Activated naive CD4-positive, alpha-beta T cell treated with anti-CD3 and anti-CD28 coated beads for 36 hours (primary cell): ENCODE measurements at regions not wholly inside any gene's neighbourhood (a gene's known extent, or its start where the extent isn't known, plus 50 kb on each side); places are given as distances from the start of the nearest gene placed in this dataset.

Experiments
- CTCF ChIA-PET: fragments of 350-600 bp; sonication (Branson Sonifier 250); formaldehyde crosslinking; loops from one replicate; lab custom pipeline; 2021; ENCODE audit warnings: antibody characterized with exemption; lab: Charles Lee
- DNase-seq: peaks from one replicate; pipeline ENCODE4 v3.0.0-alpha.2; 2020
- H3K27ac Mint-ChIP-seq: one replicate; pipeline ENCODE4 v1.8.0; 2021; ENCODE audit warnings: mild to moderate bottlenecking, mixed read lengths
- H3K27me3 Mint-ChIP-seq: one replicate; pipeline ENCODE4 v1.8.0; 2021; ENCODE audit warnings: low read depth, mixed read lengths
- H3K36me3 Mint-ChIP-seq: one replicate; pipeline ENCODE4 v1.8.0; 2021; ENCODE audit warnings: low read depth, mixed read lengths
- H3K4me1 Mint-ChIP-seq: one replicate; pipeline ENCODE4 v1.8.0; 2021; ENCODE audit warnings: low read depth, mixed read lengths
- H3K4me3 Mint-ChIP-seq: one replicate; pipeline ENCODE4 v1.8.0; 2021; ENCODE audit warnings: mild to moderate bottlenecking, moderate library complexity, mixed read lengths
- H3K9me3 Mint-ChIP-seq: one replicate; pipeline ENCODE4 v1.8.0; 2021; ENCODE audit warnings: mixed read lengths
- intact Hi-C: fragments of 100-400 bp; cut with micrococcal nuclease; formaldehyde crosslinking; loops from one replicate; pipeline ENCODE4 v1.15.1; 2023

- no peaks in the 10 kb centered on the region for H3K9me3 Mint-ChIP-seq
- no peak overlapping the region for H3K4me3 Mint-ChIP-seq
- no peak for DNase-seq
- CTCF ChIA-PET: no interaction called here
- intact Hi-C loops: no loop called here
- peaks cover 8% of the 10 kb centered on the region for H3K27me3 Mint-ChIP-seq
- no peak overlapping the region for H3K27ac Mint-ChIP-seq
- no peaks in the 10 kb centered on the region for H3K4me1 Mint-ChIP-seq
- no peaks in the 10 kb centered on the region for H3K36me3 Mint-ChIP-seq
Observed at GRCh38 chr9:85392260-85392659, 349.5 kb downstream of the AGTPBP1 start.

- intact Hi-C loops: no loop called here
- no peaks in the 10 kb centered on the region for H3K27me3 Mint-ChIP-seq
- H3K4me1 Mint-ChIP-seq: no peaks in the 10 kb centered on the region
- no peak for DNase-seq
- H3K4me3 Mint-ChIP-seq: no peak overlapping the region
- CTCF ChIA-PET: no interaction called here
- no peaks in the 10 kb centered on the region for H3K36me3 Mint-ChIP-seq
- no peak overlapping the region for H3K27ac Mint-ChIP-seq
- H3K9me3 Mint-ChIP-seq: no peaks in the 10 kb centered on the region
Observed at GRCh38 chr9:85377731-85378289, 363.9 kb downstream of the AGTPBP1 start.

GRCh38 chr9:85368781-85369180 lies 373.0 kb downstream of the AGTPBP1 start:
- Mint-ChIP-seq H3K27ac (no peak overlapping the region), H3K36me3 (no peaks in the 10 kb centered on the region), H3K9me3 (no peaks in the 10 kb centered on the region), H3K4me3 (no peak overlapping the region), H3K27me3 (peaks cover 7% of the 10 kb centered on the region), H3K4me1 (no peaks in the 10 kb centered on the region)
- DNase-seq: no peak
- intact Hi-C loops: no loop called here
- CTCF ChIA-PET: no interaction called here

GRCh38 chr9:85359161-85359560 lies 382.6 kb downstream of the AGTPBP1 start:
- Mint-ChIP-seq H3K27me3 (peaks cover 2% of the 10 kb centered on the region), H3K27ac (no peak overlapping the region), H3K9me3 (no peaks in the 10 kb centered on the region), H3K36me3 (no peaks in the 10 kb centered on the region), H3K4me1 (no peaks in the 10 kb centered on the region), H3K4me3 (no peak overlapping the region)
- no peak for DNase-seq
- intact Hi-C loops: no loop called here
- CTCF ChIA-PET: no interaction called here

GRCh38 chr9:85349046-85349445 lies 392.7 kb downstream of the AGTPBP1 start:
- DNase-seq: no peak
- Mint-ChIP-seq H3K9me3 (no peaks in the 10 kb centered on the region), H3K4me3 (no peak overlapping the region), H3K4me1 (no peaks in the 10 kb centered on the region), H3K27ac (no peak overlapping the region), H3K36me3 (no peaks in the 10 kb centered on the region), H3K27me3 (no peaks in the 10 kb centered on the region)
- intact Hi-C loops: no loop called here
- CTCF ChIA-PET: no interaction called here

GRCh38 chr9:85347541-85347940 lies 394.2 kb downstream of the AGTPBP1 start:
- Mint-ChIP-seq H3K9me3 (no peaks in the 10 kb centered on the region), H3K27me3 (peaks cover 9% of the 10 kb centered on the region), H3K4me3 (no peak overlapping the region), H3K27ac (no peak overlapping the region), H3K36me3 (no peaks in the 10 kb centered on the region), H3K4me1 (no peaks in the 10 kb centered on the region)
- CTCF ChIA-PET: no interaction called here
- intact Hi-C loops: no loop called here
- DNase-seq: no peak

- Mint-ChIP-seq H3K27me3 (peaks cover 12% of the 10 kb centered on the region), H3K36me3 (no peaks in the 10 kb centered on the region), H3K4me1 (no peaks in the 10 kb centered on the region), H3K9me3 (no peaks in the 10 kb centered on the region), H3K4me3 (no peak overlapping the region), H3K27ac (no peak overlapping the region)
- DNase-seq: no peak
- CTCF ChIA-PET: no interaction called here
- intact Hi-C loops: no loop called here
Observed at GRCh38 chr9:85344901-85345300, 396.9 kb downstream of the AGTPBP1 start.

- Mint-ChIP-seq H3K36me3 (no peaks in the 10 kb centered on the region), H3K4me3 (no peak overlapping the region), H3K27me3 (peaks cover 14% of the 10 kb centered on the region), H3K4me1 (no peaks in the 10 kb centered on the region), H3K27ac (no peak overlapping the region), H3K9me3 (no peaks in the 10 kb centered on the region)
- CTCF ChIA-PET: no interaction called here
- DNase-seq: no peak
- intact Hi-C loops: no loop called here
Observed at GRCh38 chr9:85339338-85339737, 402.4 kb downstream of the AGTPBP1 start.

GRCh38 chr9:85334228-85334627 lies 407.5 kb downstream of the AGTPBP1 start:
- DNase-seq: no peak
- Mint-ChIP-seq H3K4me3 (no peak overlapping the region), H3K4me1 (no peaks in the 10 kb centered on the region), H3K27ac (no peak overlapping the region), H3K9me3 (no peaks in the 10 kb centered on the region), H3K27me3 (no peaks in the 10 kb centered on the region), H3K36me3 (no peaks in the 10 kb centered on the region)
- intact Hi-C loops: no loop called here
- CTCF ChIA-PET: no interaction called here

GRCh38 chr9:85332487-85332886 lies 409.3 kb downstream of the AGTPBP1 start:
- intact Hi-C loops: no loop called here
- H3K36me3 Mint-ChIP-seq: no peaks in the 10 kb centered on the region
- H3K27ac Mint-ChIP-seq: no peak overlapping the region
- H3K9me3 Mint-ChIP-seq: no peaks in the 10 kb centered on the region
- CTCF ChIA-PET: interaction anchor here (0.6 to 1.5 kb wide), 4 partner anchors 23 to 424 kb away, joined by 3 read pairs; no protein-coding TSS in a partner anchor
- no peak overlapping the region for H3K4me3 Mint-ChIP-seq
- H3K4me1 Mint-ChIP-seq: no peaks in the 10 kb centered on the region
- H3K27me3 Mint-ChIP-seq: no peaks in the 10 kb centered on the region
- no peak for DNase-seq

GRCh38 chr9:85331626-85332025 lies 410.1 kb downstream of the AGTPBP1 start:
- H3K36me3 Mint-ChIP-seq: no peaks in the 10 kb centered on the region
- no peak overlapping the region for H3K4me3 Mint-ChIP-seq
- H3K27me3 Mint-ChIP-seq: no peaks in the 10 kb centered on the region
- CTCF ChIA-PET: interaction anchor here (0.7 to 1.5 kb wide), 2 partner anchors 279 to 423 kb away, joined by 3 read pairs; no protein-coding TSS in a partner anchor
- no peaks in the 10 kb centered on the region for H3K9me3 Mint-ChIP-seq
- intact Hi-C loops: no loop called here
- DNase-seq: no peak
- H3K27ac Mint-ChIP-seq: no peak overlapping the region
- H3K4me1 Mint-ChIP-seq: no peaks in the 10 kb centered on the region

GRCh38 chr9:85322592-85322991 lies 419.2 kb downstream of the AGTPBP1 start:
- DNase-seq: no peak
- Mint-ChIP-seq H3K27ac (no peak overlapping the region), H3K4me1 (no peaks in the 10 kb centered on the region), H3K4me3 (no peak overlapping the region), H3K9me3 (peaks cover 2% of the 10 kb centered on the region), H3K36me3 (no peaks in the 10 kb centered on the region), H3K27me3 (peaks cover 5% of the 10 kb centered on the region)
- CTCF ChIA-PET: no interaction called here
- intact Hi-C loops: no loop called here

GRCh38 chr9:85321561-85321960 lies 420.2 kb downstream of the AGTPBP1 start:
- H3K9me3 Mint-ChIP-seq: peaks cover 2% of the 10 kb centered on the region
- peaks cover 5% of the 10 kb centered on the region for H3K27me3 Mint-ChIP-seq
- H3K4me1 Mint-ChIP-seq: no peaks in the 10 kb centered on the region
- CTCF ChIA-PET: no interaction called here
- intact Hi-C loops: no loop called here
- no peak overlapping the region for H3K27ac Mint-ChIP-seq
- H3K36me3 Mint-ChIP-seq: no peaks in the 10 kb centered on the region
- no peak overlapping the region for H3K4me3 Mint-ChIP-seq
- DNase-seq: no peak
